GM23248 (cell line): ENCODE measurements at regions not wholly inside any gene's neighbourhood (a gene's known extent, or its start where the extent isn't known, plus 50 kb on each side); places are given as distances from the start of the nearest gene placed in this dataset.

Experiments used
- EZH2 ChIP-seq: fragments of 200-600 bp; sonication (generic); IDR thresholded peaks from 2 replicates; pipeline ENCODE4 v1.6.1; 2018; ENCODE audit warnings: antibody characterized with exemption, mild to moderate bottlenecking; ENCODE audit not compliant: insufficient read depth, poor library complexity, severe bottlenecking
- EZH2phosphoT487 ChIP-seq: fragments of 200-600 bp; sonication (generic); IDR thresholded peaks from 2 replicates; pipeline ENCODE4 v1.6.1; 2018; ENCODE audit warnings: antibody characterized with exemption, moderate library complexity, mild to moderate bottlenecking, low read depth; ENCODE audit not compliant: insufficient read depth

GRCh38 chr17:77394540-77395295 lies 253.9 kb downstream of the SEC14L1 start:
- TF ChIP-seq EZH2 (no peak), EZH2phosphoT487 (no peak)
